Right lobe of liver (tissue), 6 donors: ENCODE measurements at regions not wholly inside any gene's neighbourhood (a gene's known extent, or its start where the extent isn't known, plus 50 kb on each side); places are given as distances from the start of the nearest gene placed in this dataset.

ENCODE experiments used
- ATAC-seq, 4 donors: fragments of 200-7000 bp; cut with Tn5 transposase; one replicate each; pipeline ENCODE4 v1.9.1; 2020; ENCODE audit warnings: mild to moderate bottlenecking in 4 of 4, moderate library complexity in 4 of 4
- DNase-seq, 3 donors: peaks; one replicate each; pipeline ENCODE4 v3.0.0-alpha.2; 2020
- H3K27ac ChIP-seq, 3 donors: fragments of 200-600 bp; one replicate each; pipeline ENCODE4 v1.8.0; 2022
- H3K27me3 ChIP-seq, 2 donors: fragments of 200-600 bp; one replicate each; pipeline ENCODE4 v1.8.0; 2022
- H3K36me3 ChIP-seq, 4 donors: fragments of 200-600 bp; sonication (generic) in 1 of 4; one replicate each; pipeline versions ENCODE4 v1.5.1 to v1.8.0; 2017 to 2022; ENCODE audit warnings: control low read depth in 1 of 4
- H3K4me1 ChIP-seq, 4 donors: fragments of 200-600 bp; sonication (generic) in 1 of 4; one replicate each; pipeline versions ENCODE4 v1.5.1 to v1.8.0; 2017 to 2022; ENCODE audit warnings: control low read depth in 1 of 4
- H3K4me3 ChIP-seq, 3 donors: fragments of 200-600 bp; one replicate each; pipeline ENCODE4 v1.8.0; 2022
- H3K9me3 ChIP-seq, 4 donors: fragments of 200-600 bp; sonication (generic) in 1 of 4; one replicate each; pipeline versions ENCODE4 v1.5.1 to v1.8.0; 2017 to 2022; ENCODE audit warnings: control low read depth in 1 of 4
- CTCF ChIP-seq, 4 donors: fragments of 200-600 bp in 3 of 4; fragments of 450-650 bp in 1 of 4; IDR thresholded peaks; one replicate each; pipeline versions ENCODE4 v1.5.1 to v1.8.0; 2016 to 2022; ENCODE audit warnings: antibody characterized with exemption in 4 of 4, mild to moderate bottlenecking in 2 of 4
- POLR2A ChIP-seq: fragments of 450-650 bp; IDR thresholded peaks from one replicate; pipeline ENCODE4 v1.6.1; 2017; ENCODE audit warnings: antibody characterized with exemption, mild to moderate bottlenecking
- WGBS: methylation state at CpG from one replicate; pipeline ENCODE4 v1.1.6; 2018; ENCODE audit warnings: low coverage, low lambda C conversion rate; ENCODE audit not compliant: insufficient coverage; ENCODE audit errors: missing lambda C conversion rate; 5-methylcytosine and 5-hydroxymethylcytosine counted together
- intact Hi-C, 2 donors: fragments of 100-400 bp; cut with DNase I; formaldehyde crosslinking; loops; one replicate each; pipeline versions ENCODE4 v1.11.2 to v1.14.1; 2022
- donor health status: DM: no; HTN: yes; CAD: no.
- donor health status: DM: no; HTN: no; CAD: no.
- donor health status: DM: no; HTN: no; CAD: no.
- donor health status: DM: no; HTN: yes; CAD: no.
- donor health status: DM: no; HTN: yes; CAD: no.

DNA sequence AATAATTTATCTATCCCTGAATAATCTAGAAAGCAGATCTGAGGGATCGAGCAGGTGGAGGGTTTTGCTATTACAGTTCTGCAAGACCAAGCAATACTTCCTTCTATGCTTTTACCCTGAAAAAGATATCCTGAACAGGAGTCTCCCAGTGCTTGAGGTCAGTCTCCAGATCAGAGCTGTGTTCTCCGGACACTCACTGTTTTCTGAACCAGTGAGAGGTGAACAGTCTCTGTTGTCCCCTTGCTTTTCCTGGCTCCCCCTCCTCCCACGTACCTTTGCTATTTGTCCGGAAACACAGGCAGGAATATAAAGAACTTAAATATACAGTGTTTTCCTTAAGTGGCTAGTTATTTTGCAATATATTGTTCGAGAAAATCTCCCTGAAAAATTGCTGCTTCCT, 116.6 kb downstream of the ATXN3L start:
- Histone ChIP-seq H3K36me3 (no peaks in the 10 kb centered on the region), H3K9me3 (no peaks in the 10 kb centered on the region), H3K27ac (no peak overlapping the region), H3K4me3 (no peak overlapping the region), H3K4me1 (no peaks in the 10 kb centered on the region), H3K27me3 (no peaks in the 10 kb centered on the region)
- TF ChIP-seq POLR2A (no peak), CTCF (IDR thresholded peaks at IDR 0.05) (no peak)
- no peak for ATAC-seq
- intact Hi-C loops, result no loop called here
- no peak for DNase-seq
- WGBS, result 53% methylated on average over 5 of the region's 5 CpGs

DNA sequence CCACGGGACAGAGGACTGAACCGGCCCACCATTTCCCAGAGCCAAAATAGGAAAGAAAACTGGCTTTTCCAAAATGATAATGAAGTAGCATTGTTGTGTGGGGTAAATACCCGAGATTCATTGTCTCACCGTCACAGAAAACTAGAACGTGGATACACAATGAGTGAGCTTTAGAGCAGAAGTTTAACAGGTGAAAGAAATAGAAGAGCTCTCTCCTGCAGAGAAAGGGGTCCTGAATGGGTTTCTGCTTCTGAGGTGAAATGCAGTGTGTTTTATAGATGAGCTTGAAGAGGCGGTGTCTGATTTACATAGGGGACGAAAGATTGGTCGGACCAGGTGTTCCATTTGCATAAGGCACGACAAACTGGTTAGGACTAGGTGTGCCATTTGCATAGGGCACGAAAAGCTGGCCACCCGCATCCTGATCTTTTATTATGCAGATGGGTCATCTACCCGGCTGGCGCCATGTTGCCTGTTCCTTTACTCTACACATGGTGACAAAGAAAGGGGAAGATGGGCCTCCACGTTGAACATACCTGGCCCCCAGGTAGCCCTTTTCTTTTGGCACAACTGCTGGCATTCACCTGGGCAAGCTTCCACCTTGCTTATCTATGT, 118.1 kb downstream of the ATXN3L start:
- TF ChIP-seq CTCF (IDR thresholded peaks at IDR 0.05) (no peak), POLR2A (no peak)
- Histone ChIP-seq H3K9me3 (no peaks in the 10 kb centered on the region), H3K4me1 (no peaks in the 10 kb centered on the region), H3K4me3 (no peak overlapping the region), H3K27me3 (no peaks in the 10 kb centered on the region), H3K36me3 (no peaks in the 10 kb centered on the region), H3K27ac (no peak overlapping the region)
- DNase-seq, result no peak
- 52% methylated on average over 6 of the region's 14 CpGs for WGBS
- no peak for ATAC-seq
- intact Hi-C loops, result no loop called here

DNA sequence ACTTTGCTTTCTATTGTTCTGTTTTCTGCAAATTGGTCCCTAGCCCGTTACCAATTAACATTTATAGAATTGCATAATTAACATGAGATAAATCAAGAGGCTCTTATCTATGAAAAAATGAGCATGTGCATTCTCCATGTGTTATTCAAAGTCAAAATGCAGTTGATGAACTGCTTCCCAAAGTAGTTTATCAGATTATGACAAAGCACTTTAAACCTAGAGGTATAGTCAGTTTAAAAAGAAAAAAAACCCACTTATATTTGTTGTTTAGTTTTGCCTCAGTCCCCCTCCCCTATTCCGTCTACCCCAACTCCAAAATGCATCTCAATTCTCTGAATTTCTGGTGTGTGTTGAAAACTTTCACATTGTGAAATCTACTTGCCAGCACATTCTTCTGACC, 119.5 kb downstream of the ATXN3L start:
- intact Hi-C loops, result no loop called here
- Histone ChIP-seq H3K27ac (no peak overlapping the region), H3K27me3 (no peaks in the 10 kb centered on the region), H3K4me3 (no peak overlapping the region), H3K36me3 (no peaks in the 10 kb centered on the region), H3K9me3 (no peaks in the 10 kb centered on the region), H3K4me1 (no peaks in the 10 kb centered on the region)
- ATAC-seq (no peak), DNase-seq (no peak)
- no peak for TF ChIP-seq CTCF (IDR thresholded peaks at IDR 0.05)
- no peak for TF ChIP-seq POLR2A
- 47% methylated on average over 2 of the region's 2 CpGs for WGBS

- Histone ChIP-seq H3K4me1 (no peaks in the 10 kb centered on the region), H3K36me3 (no peaks in the 10 kb centered on the region), H3K27ac (no peak overlapping the region), H3K9me3 (no peaks in the 10 kb centered on the region), H3K4me3 (no peak overlapping the region), H3K27me3 (no peaks in the 10 kb centered on the region)
- intact Hi-C loops, result no loop called here
- 61% methylated on average over 3 of the region's 3 CpGs for WGBS
- DNase-seq (no peak), ATAC-seq (no peak)
- TF ChIP-seq CTCF (IDR thresholded peaks at IDR 0.05) (no peak), POLR2A (no peak)
These were observed 121.1 kb downstream of the ATXN3L start for GRCh38 chrX:13198762-13199064.
